Pulmonary artery endothelial cell (primary cell): ENCODE measurements at regions not wholly inside any gene's neighbourhood (a gene's known extent, or its start where the extent isn't known, plus 50 kb on each side); places are given as distances from the start of the nearest gene placed in this dataset.

ENCODE experiments used
- DNase-seq: peaks from one replicate; pipeline ENCODE4 v3.0.0-alpha.2; 2011; ENCODE audit warnings: low read depth, low spot score

DNA sequence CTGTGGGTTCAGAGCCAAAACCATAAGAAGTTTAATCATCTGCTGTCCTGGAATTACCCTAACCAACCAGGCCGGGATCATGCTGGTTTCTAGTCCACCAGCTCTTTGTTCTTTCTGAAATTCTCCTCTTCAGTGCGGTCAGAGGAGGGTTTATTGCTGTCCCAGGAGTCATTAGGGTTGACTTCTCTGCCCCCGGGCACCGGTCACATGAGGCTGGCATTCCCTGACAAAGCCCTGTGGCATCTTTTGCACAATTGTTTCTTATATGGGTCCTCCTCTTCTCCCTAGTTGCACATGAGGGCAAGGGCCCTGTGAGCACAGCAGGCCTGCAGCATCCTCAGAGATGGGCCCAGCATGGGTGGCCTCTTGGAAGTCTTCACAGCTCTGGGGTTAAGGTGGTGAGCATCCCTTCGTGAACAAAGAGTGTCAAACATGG is 243.9 kb downstream of the IRF8 start:
- DNase-seq, result no peak

GRCh38 chr16:86143666-86144065 is 244.7 kb downstream of the IRF8 start:
- no peak for DNase-seq

- DNase-seq, result no peak
Measured at GRCh38 chr16:86145669-86146068, 246.7 kb downstream of the IRF8 start.

DNA sequence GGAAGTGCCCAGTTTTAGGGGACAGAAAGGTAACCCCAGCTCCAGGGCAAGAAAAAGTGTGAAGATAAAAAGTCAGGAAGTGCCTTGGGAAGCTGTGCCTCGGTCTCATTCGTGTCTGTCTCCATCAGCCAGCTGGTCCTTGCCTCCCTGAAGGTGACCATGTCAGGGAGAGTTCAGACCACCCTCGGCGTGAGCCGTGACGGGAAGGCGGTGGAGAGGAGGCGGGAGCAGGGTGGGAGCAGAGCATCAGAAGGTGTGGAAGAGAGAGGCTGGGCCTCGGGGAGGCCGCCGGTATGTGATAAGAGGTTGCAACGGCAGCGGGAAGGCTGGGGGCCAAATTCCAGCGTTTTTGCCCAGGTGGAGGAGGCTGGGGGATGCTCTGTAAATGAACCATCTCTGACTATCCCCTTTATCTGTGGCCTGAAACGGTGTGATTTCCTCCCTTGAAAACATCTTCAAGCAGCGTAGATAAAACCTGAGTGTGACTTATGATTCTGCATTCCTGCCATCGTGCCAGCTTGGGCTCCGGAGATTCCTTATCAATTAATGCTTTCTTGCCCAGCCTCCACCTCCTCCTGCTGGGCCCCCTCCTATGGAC is 251.8 kb downstream of the IRF8 start:
- no peak for DNase-seq

DNA sequence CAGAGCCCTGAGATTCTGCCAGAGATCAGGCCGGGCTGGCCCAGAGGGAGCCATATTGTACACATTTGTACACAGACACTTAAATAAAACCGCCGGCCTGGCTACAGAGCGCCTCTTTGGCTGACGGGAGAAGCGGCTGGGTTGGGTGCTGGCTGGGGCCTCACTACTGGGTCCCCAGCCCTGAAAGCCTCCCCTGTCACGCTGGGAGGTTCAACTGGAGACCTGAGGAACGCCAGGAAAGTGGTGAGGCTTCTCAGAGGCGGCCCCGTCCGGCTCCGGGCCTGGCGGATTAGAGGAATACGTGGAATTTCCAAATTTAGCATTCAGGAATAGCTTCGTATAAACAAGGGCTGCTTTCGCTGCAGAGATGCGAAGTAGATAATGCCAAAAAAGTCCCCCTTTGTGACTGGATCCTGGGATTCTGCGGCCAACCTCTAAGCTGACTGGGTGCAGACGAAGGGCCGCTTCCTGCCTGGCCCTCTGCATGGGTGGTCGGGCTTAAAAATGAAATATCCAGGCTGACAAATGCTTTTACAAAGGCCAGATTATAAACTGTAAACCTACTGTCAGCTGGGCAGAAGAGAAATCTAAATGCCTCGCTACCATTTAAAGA is 252.4 kb downstream of the IRF8 start:
- no peak for DNase-seq

DNA sequence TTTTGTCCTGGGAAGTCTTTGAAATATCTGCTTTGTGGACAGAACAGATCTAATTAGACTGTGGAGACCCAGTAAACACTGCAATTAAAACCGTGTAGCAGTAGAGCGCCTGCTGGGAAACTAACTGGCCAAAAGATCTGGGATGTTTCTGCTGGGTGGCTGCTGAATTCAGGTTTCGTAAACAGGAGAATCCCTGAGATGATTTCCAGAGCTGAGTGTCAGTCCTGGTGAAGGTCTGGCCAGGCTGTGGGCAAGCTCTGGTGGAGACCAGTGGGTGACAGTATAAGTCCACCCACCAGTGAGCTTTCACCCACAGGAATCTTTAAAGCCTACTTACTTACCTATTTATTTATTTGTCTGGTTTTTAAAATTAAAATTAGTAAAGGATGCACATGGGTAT is 257.2 kb downstream of the IRF8 start:
- DNase-seq, result no peak

- no peak for DNase-seq
Measured at GRCh38 chr16:86157616-86158247, 258.8 kb downstream of the IRF8 start.

DNA sequence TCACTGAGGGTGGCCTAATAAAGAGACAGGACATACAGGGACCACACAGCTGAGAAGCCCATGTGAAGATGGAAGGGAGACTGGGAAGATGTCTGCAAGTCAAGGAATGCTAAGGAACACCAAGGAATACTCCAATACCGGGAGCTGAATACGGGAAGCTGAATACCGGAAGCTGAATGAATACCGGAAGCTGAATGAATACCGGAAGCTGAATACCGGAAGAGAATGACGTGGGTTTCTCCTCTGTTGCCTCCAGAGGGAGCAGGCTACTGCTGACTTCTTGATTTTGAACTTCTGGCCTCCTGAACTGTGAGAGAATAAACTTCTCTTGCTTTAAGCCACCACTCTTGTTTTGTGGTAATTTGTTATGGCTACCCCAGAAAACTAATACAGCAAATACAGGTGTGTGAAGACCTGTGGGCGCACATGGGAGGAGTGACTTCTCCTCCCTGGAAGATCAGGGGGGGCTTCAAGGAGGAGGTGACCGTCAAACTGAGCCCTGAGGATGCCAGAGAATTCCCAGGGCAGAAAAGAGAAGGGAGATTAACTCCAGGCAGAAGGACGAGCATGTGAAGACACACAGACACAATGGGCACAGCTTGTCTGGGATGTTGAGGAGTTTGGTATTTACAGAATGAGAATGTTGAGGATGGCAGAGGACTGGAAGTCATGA is 259.9 kb downstream of the IRF8 start:
- DNase-seq, result no peak

DNA sequence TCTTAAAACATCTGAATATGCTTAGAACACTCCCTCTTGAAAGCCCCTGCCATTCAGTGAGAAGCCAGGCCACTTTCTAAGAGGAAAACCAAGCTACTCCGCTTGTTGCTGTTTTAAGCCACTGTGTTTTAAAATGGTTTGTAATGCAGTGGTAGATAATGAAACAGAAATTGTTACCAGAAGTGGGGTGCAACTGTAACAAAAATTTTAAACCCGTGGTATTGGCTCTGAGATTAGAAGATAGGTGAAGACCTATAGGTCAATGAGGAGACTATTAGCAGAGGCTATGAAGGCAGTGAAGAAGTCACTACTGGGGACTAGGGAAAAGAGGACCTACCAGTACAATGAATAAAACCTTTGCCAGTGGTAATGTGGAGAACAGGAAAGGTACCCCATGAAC is 266.5 kb downstream of the IRF8 start:
- no peak for DNase-seq

DNA sequence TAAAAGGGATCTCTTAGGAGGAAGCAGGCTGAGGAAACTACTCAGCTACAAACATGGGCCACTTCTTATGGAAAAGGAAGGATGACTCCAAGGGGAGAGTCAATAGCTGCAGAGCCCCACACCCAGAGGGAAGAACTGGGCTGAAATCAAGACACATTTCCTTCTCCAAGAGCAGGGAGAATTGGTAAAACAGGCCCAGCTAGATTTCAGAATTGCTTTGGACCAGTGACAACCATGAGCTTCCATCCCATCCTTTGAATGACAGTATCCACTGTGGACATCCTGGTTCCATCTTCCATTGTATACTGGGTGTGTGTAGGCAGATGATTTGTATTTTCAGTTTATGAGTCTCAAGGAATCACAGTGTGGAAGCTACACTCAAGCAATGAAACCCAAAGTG is 267.5 kb downstream of the IRF8 start:
- DNase-seq, result no peak

GRCh38 chr16:86167061-86167460 is 268.1 kb downstream of the IRF8 start:
- no peak for DNase-seq

DNA sequence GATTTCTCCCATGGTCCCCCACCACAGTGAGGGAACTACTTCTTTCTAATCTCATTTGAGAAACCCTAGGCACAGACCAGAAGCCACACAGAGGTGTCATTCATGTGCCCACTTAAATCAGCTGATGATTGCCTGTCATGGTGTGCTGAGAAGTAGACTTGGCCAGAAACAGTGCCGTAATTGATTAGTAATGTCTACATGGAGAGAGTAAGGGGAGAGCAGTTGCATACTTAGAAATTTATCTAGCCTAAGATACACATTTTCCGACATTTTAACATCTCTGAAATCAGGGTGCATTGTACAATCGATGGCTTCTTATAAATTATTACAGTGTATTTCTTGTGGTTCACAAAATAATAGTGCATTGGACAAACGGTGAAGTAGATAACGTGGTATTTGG is 271.8 kb downstream of the IRF8 start:
- no peak for DNase-seq

DNA sequence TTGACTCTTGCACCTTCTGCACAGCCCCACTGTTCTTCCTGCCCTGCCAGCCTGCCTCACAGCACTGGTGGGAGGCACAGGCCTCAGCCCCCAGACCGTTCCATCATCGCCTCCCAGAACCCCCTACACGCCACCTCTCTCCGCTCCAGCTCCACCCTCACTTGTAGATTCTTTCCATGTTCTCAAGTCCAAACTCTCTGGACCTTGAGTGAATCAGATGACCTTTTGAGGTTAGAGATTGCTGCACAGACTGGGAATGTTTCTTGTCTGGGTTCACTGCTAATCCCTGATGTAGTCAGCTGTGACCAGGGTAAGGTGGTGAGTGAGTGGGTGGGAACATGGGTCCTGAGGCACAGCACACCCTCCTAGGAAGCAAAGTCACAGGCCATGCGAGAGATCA is 272.4 kb downstream of the IRF8 start:
- DNase-seq, result no peak

DNA sequence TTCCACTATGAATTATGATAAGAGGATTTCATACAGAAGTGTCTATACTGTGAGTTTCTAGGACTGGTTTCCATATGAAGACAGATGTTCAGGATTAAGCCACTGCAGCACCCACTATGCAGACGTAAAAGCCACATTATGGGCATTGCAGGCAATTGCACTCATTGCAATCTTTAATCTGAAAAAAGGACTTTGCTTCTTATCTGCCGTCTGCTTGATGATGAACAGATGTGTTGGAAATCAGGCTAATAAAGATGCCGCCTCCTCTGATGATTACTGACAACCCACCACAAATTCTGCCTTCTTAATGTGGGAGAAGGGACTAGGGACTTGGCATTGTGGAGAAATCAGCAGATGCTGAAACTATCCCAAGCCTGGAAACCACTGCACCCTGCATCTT is 276.9 kb downstream of the IRF8 start:
- no peak for DNase-seq

DNA sequence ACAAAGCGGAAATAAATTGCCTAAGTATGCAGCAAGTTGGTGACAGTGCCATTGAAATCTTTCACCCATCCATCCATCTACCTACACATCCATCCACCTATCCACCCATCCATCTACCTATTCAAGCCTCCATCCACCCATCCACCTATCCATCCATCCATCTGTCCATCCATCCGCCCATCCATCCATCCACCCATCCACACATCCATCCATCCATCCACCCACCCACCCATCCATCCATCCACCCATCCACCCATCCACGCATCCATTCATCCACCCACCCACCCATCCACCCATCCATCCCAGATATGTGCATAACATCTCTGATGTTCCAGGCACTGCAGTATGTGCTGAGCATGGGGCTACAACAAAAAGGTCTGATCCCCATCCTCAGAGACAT is 277.5 kb downstream of the IRF8 start:
- no peak for DNase-seq

DNA sequence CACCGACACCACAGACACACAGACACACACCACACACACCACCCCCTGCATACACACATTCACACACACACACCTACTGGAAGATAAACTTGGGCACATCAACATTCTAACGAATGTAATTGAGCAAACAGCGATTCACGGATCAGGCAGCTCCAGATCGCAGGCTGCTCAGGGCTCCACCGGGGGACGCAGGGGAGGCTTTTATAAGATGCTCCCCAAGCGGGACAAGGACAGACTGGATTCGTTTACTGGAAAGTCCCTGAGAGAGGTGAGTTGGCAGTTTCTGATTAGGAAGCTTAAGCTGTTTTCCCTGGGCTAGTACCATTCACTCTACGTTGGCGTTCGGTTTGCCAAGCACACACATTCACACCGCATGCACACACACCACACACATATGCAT is 281.3 kb downstream of the IRF8 start:
- no peak for DNase-seq

DNA sequence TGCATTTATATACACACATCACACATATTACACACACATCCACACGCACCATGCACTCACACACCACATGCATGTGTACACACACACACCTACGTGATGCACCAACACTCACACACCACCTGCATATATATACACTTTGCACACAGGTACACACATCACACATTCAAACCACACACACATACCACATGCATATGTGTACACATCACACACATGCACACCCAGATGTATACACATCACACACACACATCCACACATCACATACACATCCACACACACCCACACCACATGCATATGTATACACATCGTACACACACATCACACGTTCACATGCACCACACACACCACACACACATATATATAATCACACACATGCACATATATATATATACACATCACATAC is 281.8 kb downstream of the IRF8 start:
- DNase-seq, result no peak

DNA sequence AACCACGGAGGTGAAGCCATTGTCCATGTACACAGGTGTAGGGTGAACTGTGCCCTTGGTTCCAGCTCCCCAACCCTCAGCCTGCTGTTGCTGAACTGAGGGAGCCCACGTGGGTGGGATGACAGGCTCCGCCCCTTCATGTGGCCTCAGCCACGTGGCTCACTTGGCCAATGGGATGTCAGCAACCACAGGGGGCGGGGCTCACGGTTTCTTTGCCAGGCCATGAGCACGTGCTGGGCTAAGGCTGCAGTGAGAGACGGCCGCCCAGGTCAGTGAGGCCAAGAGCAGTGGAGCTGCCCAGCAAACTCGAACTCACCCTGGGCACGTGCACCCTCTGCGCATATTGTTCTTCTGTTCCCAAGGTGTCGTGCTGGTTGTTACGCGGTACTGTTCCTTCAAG is 282.6 kb downstream of the IRF8 start:
- no peak for DNase-seq

- no peak for DNase-seq
Measured at GRCh38 chr16:86184185-86184584, 285.2 kb downstream of the IRF8 start.

DNA sequence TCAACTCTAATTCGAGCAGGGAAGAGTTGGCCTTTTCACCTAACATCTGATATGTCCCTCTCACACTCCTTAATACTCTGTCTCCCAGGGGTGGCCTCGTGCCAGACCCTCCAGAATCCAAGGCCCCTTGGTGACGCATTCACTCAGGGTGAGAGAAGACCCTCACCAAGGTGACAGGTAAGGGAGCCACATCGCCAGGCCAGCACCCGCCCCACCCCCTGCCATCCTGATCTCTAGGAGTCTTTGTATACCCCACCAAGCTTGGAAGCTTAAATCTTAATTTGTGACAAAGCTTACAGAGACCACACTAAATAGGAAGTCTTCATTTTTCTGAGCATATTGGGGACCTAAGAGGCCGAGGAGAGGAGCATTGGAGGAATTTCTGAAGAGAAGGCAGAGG is 286.1 kb downstream of the IRF8 start:
- DNase-seq, result no peak

DNA sequence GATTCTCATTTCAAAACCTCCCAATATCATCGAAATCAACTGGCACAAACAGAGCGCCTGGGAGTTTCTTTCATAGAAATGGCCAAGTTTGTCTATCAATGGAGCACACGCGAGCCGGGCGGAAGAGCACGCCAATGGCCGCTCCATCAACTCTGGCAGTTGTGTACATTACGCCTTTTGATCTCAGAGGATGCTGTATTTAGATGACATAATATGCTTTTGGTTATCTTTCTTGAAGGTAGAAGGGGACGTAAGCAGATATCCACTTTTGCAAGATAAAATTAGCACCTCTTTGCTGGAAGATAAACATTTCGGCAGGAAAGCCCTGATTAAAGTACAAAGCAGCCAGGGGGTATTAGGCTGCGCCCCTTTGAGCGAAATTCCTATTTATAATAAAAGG is 287.4 kb downstream of the IRF8 start:
- DNase-seq, result no peak

DNA sequence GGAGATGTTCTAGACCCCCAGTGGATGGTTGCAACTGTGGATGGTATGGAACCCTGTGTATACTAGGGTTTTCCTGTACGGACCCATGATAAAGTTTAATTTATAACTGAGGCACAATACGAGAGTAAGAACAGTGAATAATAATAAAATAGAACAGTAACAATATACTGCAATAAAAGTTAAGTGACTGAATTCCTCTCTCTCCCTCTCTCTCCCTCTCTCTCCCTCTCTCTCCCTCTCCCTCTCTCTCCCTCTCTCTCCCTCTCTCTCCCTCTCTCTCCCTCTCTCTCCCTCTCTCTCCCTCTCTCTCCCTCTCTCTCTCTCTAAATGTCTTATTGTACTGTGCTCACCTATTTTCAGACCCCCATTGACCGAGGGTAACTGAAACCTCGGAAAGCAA is 291.0 kb downstream of the IRF8 start:
- DNase-seq, result no peak

DNA sequence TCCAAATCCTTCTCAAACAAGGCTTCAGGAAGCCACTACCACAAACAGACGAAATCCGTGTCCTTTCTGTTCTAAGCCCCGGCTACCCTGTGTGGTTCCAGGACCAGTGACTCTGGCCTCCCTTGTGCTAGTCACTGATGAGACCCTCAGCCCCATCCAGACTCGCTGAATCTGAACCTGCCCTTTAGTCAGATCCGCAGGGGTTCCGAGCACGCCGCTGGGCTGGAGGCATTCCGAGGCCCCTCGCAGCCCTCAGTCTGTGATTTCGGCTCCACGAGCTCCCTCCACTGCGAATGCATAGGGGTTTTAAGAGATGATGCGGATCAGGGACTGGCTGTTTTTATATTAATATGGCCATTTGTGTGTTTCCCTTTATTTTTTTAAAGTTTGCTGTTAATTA is 292.7 kb downstream of the IRF8 start:
- no peak for DNase-seq
